A673 (cell line): ENCODE measurements at regions not wholly inside any gene's neighbourhood (a gene's known extent, or its start where the extent isn't known, plus 50 kb on each side); places are given as distances from the start of the nearest gene placed in this dataset.

Experiments
- CTCF ChIP-seq: fragments of 300-800, 200-600 bp; sonication (generic); conservative IDR thresholded peaks from 2 replicates; pipeline ENCODE4 v1.5.1; 2017; ENCODE audit warnings: low read depth, mild to moderate bottlenecking, antibody characterized with exemption, low read length, moderate library complexity, mixed read lengths
- EZH2 ChIP-seq: fragments of 200-600 bp; sonication (generic); IDR thresholded peaks from 2 replicates; pipeline ENCODE4 v1.6.1; 2017; ENCODE audit warnings: borderline replicate concordance, low read depth, mild to moderate bottlenecking, mixed read lengths, antibody characterized with exemption, low read length; ENCODE audit not compliant: poor library complexity, severe bottlenecking

DNA sequence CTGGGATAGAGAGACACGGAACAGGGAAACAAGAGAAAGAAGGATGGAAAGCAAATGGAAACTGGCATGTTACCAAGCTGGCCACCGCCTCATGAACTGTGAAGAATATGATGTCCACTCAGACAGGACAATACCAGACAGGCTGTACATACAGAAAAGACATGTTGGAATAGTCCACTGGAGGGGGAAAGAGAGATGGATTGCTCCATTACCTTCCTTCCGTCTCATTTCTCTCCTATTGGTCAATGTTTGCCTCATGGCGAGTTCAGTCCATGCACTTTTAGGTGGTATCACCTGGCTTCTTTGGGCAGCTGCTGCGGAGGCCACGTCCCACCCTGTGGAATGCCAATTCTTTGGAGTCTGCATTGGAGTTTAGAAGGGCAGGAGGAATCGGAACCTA is 166.4 kb downstream of the AEBP2 start:
- TF ChIP-seq CTCF (no peak), EZH2 (no peak)
